ENCODE measurements at regions not wholly inside any gene's neighbourhood (a gene's known extent, or its start where the extent isn't known, plus 50 kb on each side); places are given as distances from the start of the nearest gene placed in this dataset.

GRCh38 chr4:10296730-10297129, 160.5 kb downstream of the ZNF518B start:
- TF ChIP-seq CTCF (IDR thresholded peaks at IDR 0.05; ENCODE audit: low read length) (no peak), EZH2phosphoT487 (IDR thresholded peaks at IDR 0.05; ENCODE audit: low read length) (no peak)
